HEK293 (cell line): ENCODE measurements at regions not wholly inside any gene's neighbourhood (a gene's known extent, or its start where the extent isn't known, plus 50 kb on each side); places are given as distances from the start of the nearest gene placed in this dataset.

Experiments used
- BCL11A ChIP-seq: fragments of 450-650 bp; formaldehyde crosslinking; IDR thresholded peaks from 2 replicates; pipeline ENCODE4 v1.5.1; 2016; ENCODE audit warnings: low read depth, missing biosample characterization, missing genetic modification characterization
- ZNF132 ChIP-seq: fragments of 450-650 bp; formaldehyde crosslinking; IDR thresholded peaks from 2 replicates; pipeline ENCODE4 v1.5.1; 2017; ENCODE audit warnings: missing biosample characterization, missing genetic modification characterization, borderline replicate concordance
- ZNF350 ChIP-seq: fragments of 450-650 bp; formaldehyde crosslinking; IDR thresholded peaks from 2 replicates; pipeline ENCODE4 v1.5.0; 2017; ENCODE audit warnings: missing biosample characterization, mild to moderate bottlenecking, missing genetic modification characterization
- TF ChIP-seq, protein P1 (sequence below): fragments of 450-650 bp; formaldehyde crosslinking; IDR thresholded peaks from 2 replicates; pipeline ENCODE4 v1.5.1; 2016; ENCODE audit warnings: missing biosample characterization, missing genetic modification characterization

DNA sequence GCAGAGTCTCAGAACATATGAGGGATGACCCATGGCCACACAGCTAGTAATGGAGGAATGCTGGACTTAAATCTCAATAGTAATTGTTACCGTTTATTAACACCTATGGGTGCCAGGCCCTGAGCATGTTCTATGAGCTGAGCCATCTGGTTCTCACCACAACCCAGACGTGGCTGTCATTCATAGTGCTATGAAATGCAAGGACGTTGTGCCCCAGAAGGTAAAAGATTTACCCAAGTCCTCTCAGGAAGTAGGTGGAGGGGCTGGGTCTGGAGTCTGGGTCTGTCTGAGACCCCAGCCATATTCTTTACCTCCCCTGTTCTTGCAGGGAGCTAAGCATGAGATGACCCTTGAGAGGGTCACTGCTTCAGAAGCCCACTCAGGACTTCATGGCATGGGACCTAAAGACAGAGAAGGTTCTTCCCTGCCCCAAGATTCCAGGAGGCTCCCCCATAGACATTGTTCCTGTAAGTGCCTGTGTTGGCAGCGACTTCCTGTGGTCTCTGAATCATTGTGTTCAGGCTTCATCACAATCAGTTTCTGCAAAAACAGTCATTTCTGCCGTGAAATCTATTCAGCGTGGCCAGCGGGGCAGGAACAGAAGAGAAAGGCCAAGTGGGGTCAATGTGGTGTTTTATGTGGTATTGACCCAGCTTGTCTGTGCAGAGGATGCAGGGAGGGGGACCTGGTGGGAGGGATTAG, 475.4 kb downstream of the PTPRU start:
- TF ChIP-seq ZNF132 (no peak), ZNF350 (tag by site-specific recombination) (no peak), BCL11A (tag by site-specific recombination) (no peak)
- TF ChIP-seq, protein P1, sequence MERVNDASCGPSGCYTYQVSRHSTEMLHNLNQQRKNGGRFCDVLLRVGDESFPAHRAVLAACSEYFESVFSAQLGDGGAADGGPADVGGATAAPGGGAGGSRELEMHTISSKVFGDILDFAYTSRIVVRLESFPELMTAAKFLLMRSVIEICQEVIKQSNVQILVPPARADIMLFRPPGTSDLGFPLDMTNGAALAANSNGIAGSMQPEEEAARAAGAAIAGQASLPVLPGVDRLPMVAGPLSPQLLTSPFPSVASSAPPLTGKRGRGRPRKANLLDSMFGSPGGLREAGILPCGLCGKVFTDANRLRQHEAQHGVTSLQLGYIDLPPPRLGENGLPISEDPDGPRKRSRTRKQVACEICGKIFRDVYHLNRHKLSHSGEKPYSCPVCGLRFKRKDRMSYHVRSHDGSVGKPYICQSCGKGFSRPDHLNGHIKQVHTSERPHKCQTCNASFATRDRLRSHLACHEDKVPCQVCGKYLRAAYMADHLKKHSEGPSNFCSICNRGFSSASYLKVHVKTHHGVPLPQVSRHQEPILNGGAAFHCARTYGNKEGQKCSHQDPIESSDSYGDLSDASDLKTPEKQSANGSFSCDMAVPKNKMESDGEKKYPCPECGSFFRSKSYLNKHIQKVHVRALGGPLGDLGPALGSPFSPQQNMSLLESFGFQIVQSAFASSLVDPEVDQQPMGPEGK (tag by site-specific recombination): no peak
